HCT116 (cell line): ENCODE measurements at regions not wholly inside any gene's neighbourhood (a gene's known extent, or its start where the extent isn't known, plus 50 kb on each side); places are given as distances from the start of the nearest gene placed in this dataset.

Experiments used
- ATAC-seq: fragments of 200-7000 bp; cut with Tn5 transposase; 2 replicates; pipeline ENCODE4 v1.9.1; 2020; ENCODE audit warnings: mild to moderate bottlenecking, moderate library complexity
- BruUV-seq: library from RNA; stranded (reverse); fragments of 400-500 nt; replicated peaks from 2 replicates; lab custom pipeline; 2021; lab: Mats Ljungman, UMichigan
- CTCF ChIA-PET: fragments of 300-600 bp; sonication (Branson Sonifier 250); formaldehyde crosslinking; loops from one replicate; lab custom pipeline; 2021; ENCODE audit warnings: antibody characterized with exemption; lab: Charles Lee
- POLR2A ChIA-PET: fragments of 300-600, 350-600 bp; sonication (Branson Sonifier 250); formaldehyde crosslinking; loops from one replicate; lab custom pipeline; 2021; ENCODE audit warnings: antibody characterized with exemption; lab: Charles Lee
- RAD21 ChIA-PET, 2 experiments: fragments of 300-600 bp; sonication (Branson Sonifier 250); formaldehyde crosslinking; loops; one replicate each; lab custom pipeline; 2023; ENCODE audit warnings: low total read pairs in 2 of 2; ENCODE audit not compliant: uncharacterized antibody in 2 of 2, unreplicated experiment in 2 of 2, low non-redundant PET in 1 of 2; lab: Charles Lee
- DNase-seq: peaks from one replicate; pipeline ENCODE4 v3.0.0-alpha.2; 2010; ENCODE audit warnings: low read depth, low spot score
- H2AFZ ChIP-seq: fragments of 200-600 bp; shearing (Covaris generic), sonication (generic); 2 replicates; pipeline ENCODE4 v1.6.1; 2017; ENCODE audit warnings: low read depth, mixed run types, mixed read lengths, antibody characterized with exemption, low read length; ENCODE audit not compliant: poor library complexity, severe bottlenecking
- H3K27ac ChIP-seq: 2 replicates; pipeline ENCODE4 v1.5.1; 2012; ENCODE audit warnings: low read depth, low read length
- H3K27me3 ChIP-seq: fragments of 200-600 bp; sonication (generic); 2 replicates; pipeline ENCODE4 v1.6.1; 2016; ENCODE audit warnings: mixed run types, low read length, mixed read lengths; ENCODE audit not compliant: insufficient read depth
- H3K36me3 ChIP-seq, 2 experiments: fragments of 200-500 bp in 1 of 2; fragments of 200-600 bp in 1 of 2; sonication (Bioruptor generic) in 1 of 2; sonication (generic) in 1 of 2; 2 replicates each; pipeline versions ENCODE4 v1.5.1 to v1.6.1; 2014 to 2016; ENCODE audit warnings: low read length in 2 of 2, inconsistent platforms in 1 of 2, mixed read lengths in 1 of 2, mixed run types in 1 of 2; ENCODE audit not compliant: insufficient read depth in 2 of 2, control insufficient read depth in 1 of 2
- H3K4me1 ChIP-seq, 2 experiments: fragments of 200-600 bp in 1 of 2; sonication (generic) in 1 of 2; 2 replicates each; pipeline versions ENCODE4 v1.5.1 to v1.6.1; 2012 to 2017; ENCODE audit warnings: low read length in 2 of 2, inconsistent platforms in 1 of 2, mild to moderate bottlenecking in 1 of 2, mixed read lengths in 1 of 2, mixed run types in 1 of 2, moderate library complexity in 1 of 2; ENCODE audit not compliant: insufficient read depth in 2 of 2, control insufficient read depth in 1 of 2
- H3K4me2 ChIP-seq: fragments of 200-600 bp; sonication (generic); 2 replicates; pipeline ENCODE4 v1.6.1; 2017; ENCODE audit warnings: mixed run types, low read length, mixed read lengths
- H3K4me3 ChIP-seq, 2 experiments: fragments of 200-600 bp in 1 of 2; sonication (generic) in 1 of 2; replicated peaks in 1 of 2; 2 replicates each; pipeline ENCODE4 v1.5.1; 2011 to 2016; ENCODE audit warnings: low read length in 2 of 2, control low read depth in 1 of 2, low read depth in 1 of 2, mild to moderate bottlenecking in 1 of 2, mixed read lengths in 1 of 2, mixed run types in 1 of 2
- H3K79me2 ChIP-seq: fragments of 200-600 bp; sonication (generic); 2 replicates; pipeline ENCODE4 v1.6.1; 2017; ENCODE audit warnings: mild to moderate bottlenecking, mixed run types, low read length, moderate library complexity, mixed read lengths; ENCODE audit not compliant: insufficient read depth
- H3K9ac ChIP-seq: fragments of 200-600 bp; sonication (generic); 2 replicates; pipeline ENCODE4 v1.6.1; 2016; ENCODE audit warnings: low read length, mixed read lengths
- H3K9me2 ChIP-seq: fragments of 200-600 bp; sonication (generic), shearing (Covaris generic); 2 replicates; pipeline ENCODE4 v1.6.1; 2017; ENCODE audit warnings: mixed run types, mild to moderate bottlenecking, moderate library complexity; ENCODE audit not compliant: insufficient read depth
- H3K9me3 ChIP-seq, 2 experiments: fragments of 200-500 bp in 1 of 2; fragments of 200-600 bp in 1 of 2; sonication (Bioruptor generic) in 1 of 2; sonication (generic) in 1 of 2; 2 replicates each; pipeline ENCODE4 v1.6.1; 2014 to 2017; ENCODE audit warnings: low read length in 2 of 2, mixed read lengths in 2 of 2, inconsistent platforms in 1 of 2, low read depth in 1 of 2, mild to moderate bottlenecking in 1 of 2, mixed run types in 1 of 2, moderate library complexity in 1 of 2; ENCODE audit not compliant: control insufficient read depth in 1 of 2, insufficient read depth in 1 of 2
- H4K20me1 ChIP-seq: fragments of 200-600 bp; sonication (generic), shearing (Covaris generic); 2 replicates; pipeline ENCODE4 v1.6.1; 2017; ENCODE audit warnings: mixed run types, mild to moderate bottlenecking, moderate library complexity; ENCODE audit not compliant: insufficient read depth
- CBX3 ChIP-seq: IDR thresholded peaks from 2 replicates; pipeline ENCODE4 v1.6.1; 2012; ENCODE audit warnings: low read depth
- CEBPB ChIP-seq: IDR thresholded peaks from 2 replicates; pipeline ENCODE4 v1.6.1; 2012; ENCODE audit warnings: low read depth
- CTCF ChIP-seq, 3 experiments: fragments of 200-600 bp in 1 of 3; sonication (generic) in 1 of 3; IDR thresholded peaks in 2 of 3; conservative IDR thresholded peaks in 1 of 3; 2 replicates each; pipeline ENCODE4 v1.5.1; 2012 to 2017; ENCODE audit warnings: low read depth in 2 of 3, low read length in 2 of 3, antibody characterized with exemption in 1 of 3, borderline replicate concordance in 1 of 3, control low read depth in 1 of 3, mild to moderate bottlenecking in 1 of 3, mixed read lengths in 1 of 3, mixed run types in 1 of 3, moderate library complexity in 1 of 3; ENCODE audit not compliant: insufficient read depth in 1 of 3
- EGR1 ChIP-seq: IDR thresholded peaks from 2 replicates; pipeline ENCODE4 v1.6.1; 2012; ENCODE audit warnings: low read depth
- ELF1 ChIP-seq: IDR thresholded peaks from 2 replicates; pipeline ENCODE4 v1.6.1; 2012; ENCODE audit warnings: low read depth, borderline replicate concordance
- EZH2 ChIP-seq: fragments of 200-600 bp; sonication (generic); IDR thresholded peaks from 2 replicates; pipeline ENCODE4 v1.6.1; 2017; ENCODE audit warnings: antibody characterized with exemption, mixed run types
- EZH2phosphoT487 ChIP-seq: fragments of 200-600 bp; IDR thresholded peaks from 2 replicates; pipeline ENCODE4 v1.6.1; 2018; ENCODE audit warnings: antibody characterized with exemption, borderline replicate concordance
- JUND ChIP-seq: IDR thresholded peaks from 2 replicates; pipeline ENCODE4 v1.6.1; 2012
- POLR2A ChIP-seq: IDR thresholded peaks from 2 replicates; pipeline ENCODE4 v1.7.0; 2011; ENCODE audit warnings: borderline replicate concordance; ENCODE audit not compliant: insufficient read depth, insufficient read length; ENCODE audit errors: extremely low read depth
- POLR2AphosphoS5 ChIP-seq: IDR thresholded peaks from 2 replicates; pipeline ENCODE4 v1.6.1; 2011; ENCODE audit warnings: mild to moderate bottlenecking, low read depth, low read length, moderate library complexity
- SIN3A ChIP-seq: IDR thresholded peaks from 2 replicates; pipeline ENCODE4 v1.6.1; 2012; ENCODE audit warnings: low read depth
- SRF ChIP-seq: IDR thresholded peaks from 2 replicates; pipeline ENCODE4 v1.6.1; 2012; ENCODE audit warnings: low read depth
- TCF7L2 ChIP-seq: IDR thresholded peaks from 2 replicates; pipeline ENCODE4 v1.7.0; 2011; ENCODE audit warnings: borderline replicate concordance, inconsistent platforms; ENCODE audit not compliant: insufficient read depth, insufficient read length; ENCODE audit errors: extremely low read depth
- YY1 ChIP-seq: IDR thresholded peaks from 2 replicates; pipeline ENCODE4 v1.6.1; 2011; ENCODE audit warnings: low read length, low read depth, moderate library complexity, mild to moderate bottlenecking; ENCODE audit not compliant: insufficient replicate concordance; ENCODE audit errors: extremely low read depth
- ZBTB33 ChIP-seq: IDR thresholded peaks from 2 replicates; pipeline ENCODE4 v1.6.1; 2011; ENCODE audit warnings: mild to moderate bottlenecking, low read length, moderate library complexity; ENCODE audit not compliant: insufficient replicate concordance; ENCODE audit errors: extremely low read depth
- ZFX ChIP-seq: fragments of 450-650 bp; IDR thresholded peaks from 2 replicates; pipeline ENCODE4 v1.6.1; 2017
- intact Hi-C: fragments of 100-400 bp; cut with micrococcal nuclease; formaldehyde crosslinking; loops from 2 replicates; pipeline ENCODE4 v1.10.0; 2022
- TF ChIP-seq, protein P1 (sequence below): IDR thresholded peaks from 2 replicates; pipeline ENCODE4 v1.6.1; 2012
- TF ChIP-seq, protein P2 (sequence below): IDR thresholded peaks from 2 replicates; pipeline ENCODE4 v1.6.1; 2012

DNA sequence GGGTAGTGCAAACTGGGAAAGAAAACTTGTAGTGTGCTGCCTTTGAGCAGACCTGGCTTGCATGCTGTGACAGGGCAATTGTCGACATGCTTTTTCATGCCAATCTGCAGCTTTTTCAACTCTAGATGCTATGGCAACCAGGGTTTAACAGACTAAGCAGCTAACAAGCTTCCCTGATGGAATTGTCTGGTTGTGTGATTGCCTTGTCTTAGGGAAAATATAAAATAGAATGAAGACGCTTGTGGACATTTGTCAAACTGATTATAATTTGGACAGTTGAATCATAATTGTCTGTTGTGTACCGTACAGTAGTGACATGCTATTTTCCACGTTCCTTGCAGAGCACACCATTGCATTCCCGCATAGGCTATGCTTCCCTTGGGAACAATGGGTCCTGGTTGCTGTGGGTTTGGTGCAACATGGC, 113.0 kb downstream of the FOXG1 start:
- no peaks in the 10 kb centered on the region for H4K20me1 ChIP-seq
- POLR2A ChIA-PET, result no interaction called here
- no peak overlapping the region for H3K9ac ChIP-seq
- RAD21 ChIA-PET, result no interaction called here
- TF ChIP-seq ELF1, result no peak
- no peak for TF ChIP-seq JUND
- no peak for TF ChIP-seq POLR2A
- no peak for TF ChIP-seq ZBTB33
- no peak for TF ChIP-seq SRF
- TF ChIP-seq YY1, result no peak
- TF ChIP-seq, protein P1, sequence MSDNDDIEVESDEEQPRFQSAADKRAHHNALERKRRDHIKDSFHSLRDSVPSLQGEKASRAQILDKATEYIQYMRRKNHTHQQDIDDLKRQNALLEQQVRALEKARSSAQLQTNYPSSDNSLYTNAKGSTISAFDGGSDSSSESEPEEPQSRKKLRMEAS, result no peak
- TF ChIP-seq, protein P2, sequence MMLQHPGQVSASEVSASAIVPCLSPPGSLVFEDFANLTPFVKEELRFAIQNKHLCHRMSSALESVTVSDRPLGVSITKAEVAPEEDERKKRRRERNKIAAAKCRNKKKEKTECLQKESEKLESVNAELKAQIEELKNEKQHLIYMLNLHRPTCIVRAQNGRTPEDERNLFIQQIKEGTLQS, result no peak
- TF ChIP-seq POLR2AphosphoS5, result no peak
- TF ChIP-seq TCF7L2, result no peak
- no peak for TF ChIP-seq EZH2phosphoT487
- TF ChIP-seq CEBPB, result no peak
- no peak for TF ChIP-seq SIN3A
- TF ChIP-seq EZH2, result no peak
- TF ChIP-seq CTCF (IDR thresholded peaks at IDR 0.05 in 2 of 3, conservative IDR thresholded peaks at IDR 0.05 in 1 of 3; ENCODE audit: borderline replicate concordance in 1 of 3, insufficient read depth in 1 of 3, low read depth in 2 of 3, low read length in 2 of 3), result no peak
- TF ChIP-seq EGR1, result no peak
- TF ChIP-seq ZFX, result no peak
- TF ChIP-seq CBX3, result no peak
- no peaks in the 10 kb centered on the region for H3K36me3 ChIP-seq
- intact Hi-C loops, result no loop called here
- no peak overlapping the region for H3K4me2 ChIP-seq
- no peak overlapping the region for H3K27ac ChIP-seq
- no peaks in the 10 kb centered on the region for H3K9me2 ChIP-seq
- no peaks in the 10 kb centered on the region for H3K79me2 ChIP-seq
- no peaks in the 10 kb centered on the region for H3K4me1 ChIP-seq
- no peak overlapping the region for H2AFZ ChIP-seq
- ATAC-seq (no peak), DNase-seq (no peak)
- CTCF ChIA-PET, result no interaction called here
- H3K27me3 ChIP-seq, result no peaks in the 10 kb centered on the region
- H3K9me3 ChIP-seq, result peaks cover 12 to 19% of the 10 kb centered on the region in 2 experiments; a peak in 3 of 4 replicates
- no TSS peak for BruUV-seq
- no peak overlapping the region for H3K4me3 ChIP-seq
